ENCODE measurements at regions not wholly inside any gene's neighbourhood (a gene's known extent, or its start where the extent isn't known, plus 50 kb on each side); places are given as distances from the start of the nearest gene placed in this dataset.
"Not testable (repeated sequence)": the region's sequence is repeated elsewhere in the genome, so short reads cannot be mapped to it uniquely, and the experiment has no call there.

DNA sequence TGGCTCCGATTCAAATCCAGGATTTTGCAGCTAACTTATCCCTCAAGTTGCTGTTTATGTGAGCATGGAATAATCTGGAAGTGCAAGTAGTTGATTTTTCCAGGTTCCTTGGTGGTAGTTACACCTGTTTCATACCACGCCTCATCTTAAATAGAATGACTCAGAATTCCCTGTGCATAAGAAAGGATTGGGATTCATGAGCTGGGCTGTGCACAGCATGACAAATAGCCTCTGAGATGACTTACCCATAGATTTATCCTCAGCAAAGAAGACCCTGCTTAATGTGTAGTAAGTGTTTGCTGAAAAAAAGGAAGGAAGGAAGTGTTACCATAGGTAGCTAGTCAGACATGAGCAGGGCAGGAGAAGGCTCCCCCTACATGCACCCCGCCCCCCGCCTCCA lies 777.7 kb upstream of the ADGRL3 start (continued):
- TF ChIP-seq ZNF462 (CRISPR knock-in tag; IDR thresholded peaks at IDR 0.05): no peak
- TF ChIP-seq JUNB (IDR thresholded peaks at IDR 0.05; ENCODE audit: unreplicated experiment): no peak
- TF ChIP-seq, protein P1, sequence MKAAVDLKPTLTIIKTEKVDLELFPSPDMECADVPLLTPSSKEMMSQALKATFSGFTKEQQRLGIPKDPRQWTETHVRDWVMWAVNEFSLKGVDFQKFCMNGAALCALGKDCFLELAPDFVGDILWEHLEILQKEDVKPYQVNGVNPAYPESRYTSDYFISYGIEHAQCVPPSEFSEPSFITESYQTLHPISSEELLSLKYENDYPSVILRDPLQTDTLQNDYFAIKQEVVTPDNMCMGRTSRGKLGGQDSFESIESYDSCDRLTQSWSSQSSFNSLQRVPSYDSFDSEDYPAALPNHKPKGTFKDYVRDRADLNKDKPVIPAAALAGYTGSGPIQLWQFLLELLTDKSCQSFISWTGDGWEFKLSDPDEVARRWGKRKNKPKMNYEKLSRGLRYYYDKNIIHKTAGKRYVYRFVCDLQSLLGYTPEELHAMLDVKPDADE (IDR thresholded peaks at IDR 0.05): no peak
- no peak for TF ChIP-seq ZNF331 (CRISPR knock-in tag; IDR thresholded peaks at IDR 0.05; ENCODE audit: low read depth)
- no peak for TF ChIP-seq CTCF (conservative IDR thresholded peaks at IDR 0.05; ENCODE audit: low read depth in 2 of 2)

DNA sequence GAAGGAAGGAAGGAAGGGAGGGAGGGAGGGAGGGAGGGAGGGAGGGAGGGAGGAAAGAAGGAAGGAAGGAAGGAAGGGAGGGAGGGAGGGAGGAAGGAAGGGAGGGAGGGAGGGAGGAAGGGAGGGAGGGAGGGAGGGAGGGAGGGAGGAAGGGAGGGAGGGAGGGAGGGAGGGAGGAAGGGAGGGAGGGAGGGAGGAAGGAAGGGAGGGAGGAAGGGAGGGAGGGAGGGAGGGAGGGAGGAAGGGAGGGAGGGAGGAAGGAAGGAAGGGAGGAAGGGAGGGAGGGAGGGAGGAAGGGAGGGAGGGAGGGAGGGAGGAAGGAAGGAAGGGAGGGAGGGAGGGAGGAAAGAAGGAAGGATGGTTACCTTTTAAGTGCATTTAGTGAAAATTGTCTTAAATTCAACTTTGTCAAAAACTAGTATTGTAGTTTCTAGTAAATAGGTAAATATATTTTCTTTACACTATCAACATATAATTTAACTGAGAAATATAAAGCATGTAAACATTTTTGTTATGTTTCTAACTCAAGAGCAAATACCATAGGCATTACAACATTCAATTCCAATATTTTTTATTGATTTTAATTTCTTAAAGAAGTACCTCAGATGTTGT lies 776.4 kb upstream of the ADGRL3 start:
- not testable (repeated sequence) for H4K20me1 ChIP-seq (replicated peaks; ENCODE audit: insufficient read depth); H3K4me3 Mint-ChIP-seq; H3K79me2 ChIP-seq (replicated peaks; ENCODE audit: insufficient read depth); H3F3A ChIP-seq (replicated peaks; ENCODE audit: low read depth); H3K4me3 ChIP-seq; H3K9me3 Mint-ChIP-seq; H2AFZ ChIP-seq; H3K27ac ChIP-seq (ENCODE audit: low read depth); ATAC-seq; H3K27me3 ChIP-seq (ENCODE audit: insufficient read depth); H3K4me2 ChIP-seq; H3K36me3 ChIP-seq (ENCODE audit: insufficient read depth); DNase-seq (ENCODE audit: low spot score); H3K27ac Mint-ChIP-seq; H3K27me3 Mint-ChIP-seq (ENCODE audit: insufficient read depth, low read depth, poor library complexity); H3K9me2 ChIP-seq (ENCODE audit: insufficient read depth); H3K36me3 Mint-ChIP-seq (ENCODE audit: low read depth)
- H3K4me1 ChIP-seq (ENCODE audit: insufficient read depth): peaks cover 10% of the 10 kb centered on the region; the same call in 1 of the 2 replicates
- H3K4me1 Mint-ChIP-seq: peaks cover 11% of the 10 kb centered on the region
